Thymus (tissue), 11 donors: ENCODE measurements at regions not wholly inside any gene's neighbourhood (a gene's known extent, or its start where the extent isn't known, plus 50 kb on each side); places are given as distances from the start of the nearest gene placed in this dataset.

Experiments used
- DNase-seq, 9 donors: peaks; one replicate each; pipeline ENCODE4 v3.0.0-alpha.2; 2013; ENCODE audit warnings: low spot score in 9 of 9, low read depth in 6 of 9, missing footprints in 1 of 9
- H3K27ac ChIP-seq, 2 donors: one replicate each; pipeline ENCODE4 v1.5.1; 2013; ENCODE audit warnings: control low read depth in 1 of 2, low read depth in 1 of 2, low read length in 1 of 2, mild to moderate bottlenecking in 1 of 2, moderate library complexity in 1 of 2
- H3K27me3 ChIP-seq, 2 donors: one replicate each; pipeline ENCODE4 v1.5.1; 2013; ENCODE audit warnings: low read length in 1 of 2; ENCODE audit not compliant: control insufficient read depth in 2 of 2, insufficient read depth in 1 of 2
- H3K36me3 ChIP-seq, 2 donors: one replicate each; pipeline ENCODE4 v1.5.1; 2013; ENCODE audit warnings: low read length in 1 of 2, mild to moderate bottlenecking in 1 of 2, moderate library complexity in 1 of 2; ENCODE audit not compliant: control insufficient read depth in 2 of 2, insufficient read depth in 2 of 2
- H3K4me1 ChIP-seq, 2 donors: one replicate each; pipeline ENCODE4 v1.5.1; 2013; ENCODE audit warnings: low read length in 2 of 2; ENCODE audit not compliant: control insufficient read depth in 2 of 2, insufficient read depth in 2 of 2
- H3K4me3 ChIP-seq, 2 donors: one replicate each; pipeline ENCODE4 v1.5.1; 2013; ENCODE audit warnings: low read length in 2 of 2, control low read depth in 1 of 2, mild to moderate bottlenecking in 1 of 2
- H3K9me3 ChIP-seq, 2 donors: one replicate each; pipeline ENCODE4 v1.5.1; 2013; ENCODE audit warnings: low read length in 1 of 2, mild to moderate bottlenecking in 1 of 2; ENCODE audit not compliant: control insufficient read depth in 2 of 2, insufficient read depth in 1 of 2
- WGBS: extraction: QIAGEN DNeasy Blood & Tissue Kit; methylation state at CpG from one replicate; pipeline ENCODE4 v1.1.7; 2013; 5-methylcytosine and 5-hydroxymethylcytosine counted together
- donor health status: healthy.

GRCh38 chr10:118503192-118503591 is 92.3 kb downstream of the PRLHR start:
- no peak overlapping the region for H3K27ac ChIP-seq
- H3K9me3 ChIP-seq: no peaks in the 10 kb centered on the region
- DNase-seq: no peak
- H3K36me3 ChIP-seq: no peaks in the 10 kb centered on the region
- peaks cover 0 to 2% of the 10 kb centered on the region in 2 donors for H3K4me1 ChIP-seq
- WGBS: 92% methylated on average over 2 of the region's 2 CpGs
- H3K4me3 ChIP-seq: no peak overlapping the region
- H3K27me3 ChIP-seq: no peaks in the 10 kb centered on the region

- Histone ChIP-seq H3K4me1 (peaks cover 0 to 2% of the 10 kb centered on the region in 2 donors), H3K27me3 (no peaks in the 10 kb centered on the region), H3K9me3 (no peaks in the 10 kb centered on the region), H3K4me3 (no peak overlapping the region), H3K27ac (no peak overlapping the region), H3K36me3 (no peaks in the 10 kb centered on the region)
- peak in 1 of 9 donors; percentile 4 for DNase-seq
- WGBS: 84% methylated on average over 9 of the region's 9 CpGs
Measured at GRCh38 chr10:118501637-118502440, 93.6 kb downstream of the PRLHR start.

GRCh38 chr10:118501171-118501570 is 94.3 kb downstream of the PRLHR start:
- H3K27ac ChIP-seq: no peak overlapping the region
- no peaks in the 10 kb centered on the region for H3K9me3 ChIP-seq
- no peak for DNase-seq
- H3K4me3 ChIP-seq: no peak overlapping the region
- WGBS: 95% methylated on average over 6 of the region's 6 CpGs
- peaks cover 0 to 2% of the 10 kb centered on the region in 2 donors for H3K4me1 ChIP-seq
- no peaks in the 10 kb centered on the region for H3K36me3 ChIP-seq
- no peaks in the 10 kb centered on the region for H3K27me3 ChIP-seq

GRCh38 chr10:118500477-118501104 is 94.9 kb downstream of the PRLHR start:
- H3K36me3 ChIP-seq: no peaks in the 10 kb centered on the region
- no peak overlapping the region for H3K27ac ChIP-seq
- DNase-seq: no peak
- no peaks in the 10 kb centered on the region for H3K27me3 ChIP-seq
- WGBS: 95% methylated on average over 6 of the region's 6 CpGs
- peaks cover 0 to 2% of the 10 kb centered on the region in 2 donors for H3K4me1 ChIP-seq
- H3K4me3 ChIP-seq: no peak overlapping the region
- no peaks in the 10 kb centered on the region for H3K9me3 ChIP-seq

GRCh38 chr10:118499186-118499585 is 96.3 kb downstream of the PRLHR start:
- Histone ChIP-seq H3K4me1 (peaks cover 0 to 2% of the 10 kb centered on the region in 2 donors), H3K9me3 (no peaks in the 10 kb centered on the region), H3K27ac (no peak overlapping the region), H3K27me3 (no peaks in the 10 kb centered on the region), H3K4me3 (no peak overlapping the region), H3K36me3 (no peaks in the 10 kb centered on the region)
- DNase-seq: no peak
- 79% methylated on average over 3 of the region's 3 CpGs for WGBS

- DNase-seq: no peak
- 86% methylated on average over 4 of the region's 4 CpGs for WGBS
- Histone ChIP-seq H3K27ac (no peak overlapping the region), H3K36me3 (no peaks in the 10 kb centered on the region), H3K4me1 (peaks cover 0 to 2% of the 10 kb centered on the region in 2 donors), H3K4me3 (no peak overlapping the region), H3K27me3 (no peaks in the 10 kb centered on the region), H3K9me3 (no peaks in the 10 kb centered on the region)
Measured at GRCh38 chr10:118498623-118499022, 96.8 kb downstream of the PRLHR start.

GRCh38 chr10:118497227-118497626 is 98.2 kb downstream of the PRLHR start:
- Histone ChIP-seq H3K27ac (no peak overlapping the region), H3K27me3 (no peaks in the 10 kb centered on the region), H3K4me3 (no peak overlapping the region), H3K4me1 (peaks cover 0 to 2% of the 10 kb centered on the region in 2 donors), H3K9me3 (no peaks in the 10 kb centered on the region), H3K36me3 (no peaks in the 10 kb centered on the region)
- DNase-seq: no peak
- 88% methylated on average over 8 of the region's 8 CpGs for WGBS

GRCh38 chr10:118496525-118496924 is 98.9 kb downstream of the PRLHR start:
- no peak for DNase-seq
- Histone ChIP-seq H3K27me3 (no peaks in the 10 kb centered on the region), H3K36me3 (no peaks in the 10 kb centered on the region), H3K9me3 (no peaks in the 10 kb centered on the region), H3K4me3 (no peak overlapping the region), H3K4me1 (peaks cover 0 to 2% of the 10 kb centered on the region in 2 donors), H3K27ac (no peak overlapping the region)
- 74% methylated on average over 3 of the region's 3 CpGs for WGBS

GRCh38 chr10:118495499-118495898 is 99.9 kb downstream of the PRLHR start:
- DNase-seq: no peak
- Histone ChIP-seq H3K27me3 (no peaks in the 10 kb centered on the region), H3K4me1 (no peaks in the 10 kb centered on the region), H3K36me3 (no peaks in the 10 kb centered on the region), H3K27ac (no peak overlapping the region), H3K4me3 (no peak overlapping the region), H3K9me3 (no peaks in the 10 kb centered on the region)
- WGBS: 91% methylated on average over 2 of the region's 2 CpGs
